ENCODE measurements at regions not wholly inside any gene's neighbourhood (a gene's known extent, or its start where the extent isn't known, plus 50 kb on each side); places are given as distances from the start of the nearest gene placed in this dataset.

DNA sequence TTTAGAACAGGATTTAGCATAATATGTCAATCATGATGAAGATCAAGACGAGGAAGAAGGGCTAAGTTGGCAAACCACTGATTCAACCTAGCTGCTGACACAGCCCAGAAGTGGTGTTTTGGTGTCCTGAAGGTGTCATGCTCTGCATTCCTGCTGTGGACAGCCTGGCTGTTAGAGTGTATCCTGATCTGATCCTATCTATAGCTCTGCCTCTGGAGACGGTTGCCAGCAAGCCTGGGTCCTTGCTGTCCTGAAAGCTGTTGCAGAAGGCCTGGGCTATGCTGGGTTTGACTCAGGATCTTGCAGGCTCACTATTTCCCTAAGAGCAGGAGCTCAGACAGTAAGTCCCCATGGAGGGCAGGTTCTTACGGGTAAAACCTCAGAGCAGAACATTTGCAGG is 416.4 kb downstream of the TSHZ3 start:
- TF ChIP-seq, protein P1, sequence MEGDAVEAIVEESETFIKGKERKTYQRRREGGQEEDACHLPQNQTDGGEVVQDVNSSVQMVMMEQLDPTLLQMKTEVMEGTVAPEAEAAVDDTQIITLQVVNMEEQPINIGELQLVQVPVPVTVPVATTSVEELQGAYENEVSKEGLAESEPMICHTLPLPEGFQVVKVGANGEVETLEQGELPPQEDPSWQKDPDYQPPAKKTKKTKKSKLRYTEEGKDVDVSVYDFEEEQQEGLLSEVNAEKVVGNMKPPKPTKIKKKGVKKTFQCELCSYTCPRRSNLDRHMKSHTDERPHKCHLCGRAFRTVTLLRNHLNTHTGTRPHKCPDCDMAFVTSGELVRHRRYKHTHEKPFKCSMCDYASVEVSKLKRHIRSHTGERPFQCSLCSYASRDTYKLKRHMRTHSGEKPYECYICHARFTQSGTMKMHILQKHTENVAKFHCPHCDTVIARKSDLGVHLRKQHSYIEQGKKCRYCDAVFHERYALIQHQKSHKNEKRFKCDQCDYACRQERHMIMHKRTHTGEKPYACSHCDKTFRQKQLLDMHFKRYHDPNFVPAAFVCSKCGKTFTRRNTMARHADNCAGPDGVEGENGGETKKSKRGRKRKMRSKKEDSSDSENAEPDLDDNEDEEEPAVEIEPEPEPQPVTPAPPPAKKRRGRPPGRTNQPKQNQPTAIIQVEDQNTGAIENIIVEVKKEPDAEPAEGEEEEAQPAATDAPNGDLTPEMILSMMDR (conservative IDR thresholded peaks at IDR 0.05 in 1 of 2, IDR thresholded peaks at IDR 0.05 in 1 of 2; ENCODE audit: low read depth in 1 of 2, low read length in 2 of 2) = no peak
- no peak for TF ChIP-seq EZH2 (IDR thresholded peaks at IDR 0.05; ENCODE audit: low read length, missing control alignments)

Measured in fibroblast of lung (primary cell).